ENCODE measurements at regions not wholly inside any gene's neighbourhood (a gene's known extent, or its start where the extent isn't known, plus 50 kb on each side); places are given as distances from the start of the nearest gene placed in this dataset.

- Histone ChIP-seq H3K36me3 (no peaks in the 10 kb centered on the region), H3K4me3 (no peak overlapping the region), H3K4me1 (ENCODE audit: control insufficient read depth in 1 of 2, low read depth in 2 of 2) (peaks cover 11 to 21% of the 10 kb centered on the region in 2 donors), H3K9me3 (no peaks in the 10 kb centered on the region), H3K27me3 (replicated peaks; ENCODE audit: insufficient read depth) (no peaks in the 10 kb centered on the region), H3K27ac (no peak overlapping the region)
- ATAC-seq (ENCODE audit: insufficient number of reproducible peaks, low FRiP score, low read depth): no peak
- no peak for DNase-seq (ENCODE audit: low spot score)
- TF ChIP-seq, protein P1, sequence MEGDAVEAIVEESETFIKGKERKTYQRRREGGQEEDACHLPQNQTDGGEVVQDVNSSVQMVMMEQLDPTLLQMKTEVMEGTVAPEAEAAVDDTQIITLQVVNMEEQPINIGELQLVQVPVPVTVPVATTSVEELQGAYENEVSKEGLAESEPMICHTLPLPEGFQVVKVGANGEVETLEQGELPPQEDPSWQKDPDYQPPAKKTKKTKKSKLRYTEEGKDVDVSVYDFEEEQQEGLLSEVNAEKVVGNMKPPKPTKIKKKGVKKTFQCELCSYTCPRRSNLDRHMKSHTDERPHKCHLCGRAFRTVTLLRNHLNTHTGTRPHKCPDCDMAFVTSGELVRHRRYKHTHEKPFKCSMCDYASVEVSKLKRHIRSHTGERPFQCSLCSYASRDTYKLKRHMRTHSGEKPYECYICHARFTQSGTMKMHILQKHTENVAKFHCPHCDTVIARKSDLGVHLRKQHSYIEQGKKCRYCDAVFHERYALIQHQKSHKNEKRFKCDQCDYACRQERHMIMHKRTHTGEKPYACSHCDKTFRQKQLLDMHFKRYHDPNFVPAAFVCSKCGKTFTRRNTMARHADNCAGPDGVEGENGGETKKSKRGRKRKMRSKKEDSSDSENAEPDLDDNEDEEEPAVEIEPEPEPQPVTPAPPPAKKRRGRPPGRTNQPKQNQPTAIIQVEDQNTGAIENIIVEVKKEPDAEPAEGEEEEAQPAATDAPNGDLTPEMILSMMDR (IDR thresholded peaks at IDR 0.05): no peak
Measured at GRCh38 chr9:104416470-104416869, 87.6 kb upstream of the OR13F1 start.

GRCh38 chr9:104417296-104417695 is 86.8 kb upstream of the OR13F1 start:
- DNase-seq (ENCODE audit: low spot score) (no peak), ATAC-seq (ENCODE audit: insufficient number of reproducible peaks, low FRiP score, low read depth) (no peak)
- TF ChIP-seq, protein P1 (IDR thresholded peaks at IDR 0.05): no peak
- no peaks in the 10 kb centered on the region for H3K36me3 ChIP-seq
- no peak overlapping the region for H3K27ac ChIP-seq
- H3K4me1 ChIP-seq (ENCODE audit: control insufficient read depth in 1 of 2, low read depth in 2 of 2): peaks cover 13 to 18% of the 10 kb centered on the region in 2 donors
- H3K9me3 ChIP-seq: no peaks in the 10 kb centered on the region
- H3K4me3 ChIP-seq: no peak overlapping the region
- no peaks in the 10 kb centered on the region for H3K27me3 ChIP-seq (replicated peaks; ENCODE audit: insufficient read depth)

GRCh38 chr9:104429031-104429546 is 75.0 kb upstream of the OR13F1 start:
- Histone ChIP-seq H3K4me3 (no peak overlapping the region), H3K9me3 (peaks cover 5% of the 10 kb centered on the region), H3K4me1 (ENCODE audit: control insufficient read depth in 1 of 2, low read depth in 2 of 2) (no peaks in the 10 kb centered on the region), H3K27ac (no peak overlapping the region), H3K36me3 (no peaks in the 10 kb centered on the region), H3K27me3 (replicated peaks; ENCODE audit: insufficient read depth) (no peaks in the 10 kb centered on the region)
- DNase-seq (ENCODE audit: low spot score) (no peak), ATAC-seq (ENCODE audit: insufficient number of reproducible peaks, low FRiP score, low read depth) (no peak)
- TF ChIP-seq, protein P1 (IDR thresholded peaks at IDR 0.05): no peak

GRCh38 chr9:104435059-104435458 is 69.0 kb upstream of the OR13F1 start:
- TF ChIP-seq, protein P1 (IDR thresholded peaks at IDR 0.05): no peak
- no peaks in the 10 kb centered on the region for H3K4me1 ChIP-seq (ENCODE audit: control insufficient read depth in 1 of 2, low read depth in 2 of 2)
- DNase-seq (ENCODE audit: low spot score) (no peak), ATAC-seq (ENCODE audit: insufficient number of reproducible peaks, low FRiP score, low read depth) (no peak)
- no peaks in the 10 kb centered on the region for H3K9me3 ChIP-seq
- no peaks in the 10 kb centered on the region for H3K27me3 ChIP-seq (replicated peaks; ENCODE audit: insufficient read depth)
- H3K4me3 ChIP-seq: no peak overlapping the region
- no peak overlapping the region for H3K27ac ChIP-seq
- no peaks in the 10 kb centered on the region for H3K36me3 ChIP-seq

DNA sequence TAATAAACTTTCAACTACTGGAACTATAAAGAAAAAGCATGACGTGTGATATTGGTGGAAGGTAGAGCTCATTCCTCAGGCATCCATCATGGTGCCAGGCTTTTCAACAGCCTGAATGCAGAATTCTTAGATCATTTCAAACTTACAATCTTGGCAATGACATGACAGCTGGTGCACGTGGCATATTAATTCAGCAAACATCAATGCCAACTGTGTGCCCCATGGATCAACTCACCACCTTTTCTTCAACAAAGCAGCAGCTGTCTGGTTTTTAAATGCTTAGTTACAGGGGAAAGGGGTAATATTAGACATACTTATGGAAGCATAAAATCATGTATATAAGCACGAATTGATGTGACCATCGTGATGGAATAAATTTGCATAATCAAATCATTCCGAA is 56.0 kb upstream of the OR13F1 start:
- ATAC-seq (ENCODE audit: insufficient number of reproducible peaks, low FRiP score, low read depth) (no peak), DNase-seq (ENCODE audit: low spot score) (no peak)
- H3K27ac ChIP-seq: no peak overlapping the region
- no peaks in the 10 kb centered on the region for H3K4me1 ChIP-seq (ENCODE audit: control insufficient read depth in 1 of 2, low read depth in 2 of 2)
- H3K4me3 ChIP-seq: no peak overlapping the region
- no peaks in the 10 kb centered on the region for H3K9me3 ChIP-seq
- H3K27me3 ChIP-seq (replicated peaks; ENCODE audit: insufficient read depth): no peaks in the 10 kb centered on the region
- TF ChIP-seq, protein P1 (IDR thresholded peaks at IDR 0.05): no peak
- H3K36me3 ChIP-seq: no peaks in the 10 kb centered on the region
